Lower lobe of right lung (tissue), 2 donors: ENCODE measurements at regions not wholly inside any gene's neighbourhood (a gene's known extent, or its start where the extent isn't known, plus 50 kb on each side); places are given as distances from the start of the nearest gene placed in this dataset.

Experiments
- ATAC-seq, 2 donors: fragments of 200-7000 bp; cut with Tn5 transposase; one replicate each; pipeline ENCODE4 v1.9.1; 2020 to 2022; ENCODE audit warnings: mild to moderate bottlenecking in 2 of 2, moderate library complexity in 2 of 2
- DNase-seq: peaks from one replicate; pipeline ENCODE4 v3.0.0-alpha.2; 2020
- H3K27ac ChIP-seq: fragments of 200-600 bp; one replicate; pipeline ENCODE4 v1.8.0; 2022
- H3K27me3 ChIP-seq: fragments of 200-600 bp; one replicate; pipeline ENCODE4 v1.8.0; 2022; ENCODE audit warnings: low read depth
- H3K36me3 ChIP-seq: fragments of 200-600 bp; one replicate; pipeline ENCODE4 v1.8.0; 2022; ENCODE audit warnings: mild to moderate bottlenecking
- H3K4me1 ChIP-seq: fragments of 200-600 bp; one replicate; pipeline ENCODE4 v1.8.0; 2022
- H3K4me3 ChIP-seq: fragments of 200-600 bp; one replicate; pipeline ENCODE4 v1.8.0; 2022; ENCODE audit warnings: mild to moderate bottlenecking
- H3K9me3 ChIP-seq: fragments of 200-600 bp; one replicate; pipeline ENCODE4 v1.8.0; 2022
- CTCF ChIP-seq: fragments of 200-600 bp; IDR thresholded peaks from one replicate; pipeline ENCODE4 v1.8.0; 2022; ENCODE audit warnings: antibody characterized with exemption, mild to moderate bottlenecking
- intact Hi-C: fragments of 100-400 bp; cut with DNase I; formaldehyde crosslinking; loops from one replicate; pipeline ENCODE4 v1.11.0; 2022
- donor health status: DM: no; HTN: yes; CAD: no; lungs with severe emphysema.

GRCh38 chr2:198254536-198255090, 450.2 kb downstream of the PLCL1 start:
- TF ChIP-seq CTCF = no peak
- Histone ChIP-seq H3K36me3 (no peaks in the 10 kb centered on the region), H3K27ac (no peak overlapping the region), H3K27me3 (peaks cover 3% of the 10 kb centered on the region), H3K9me3 (no peaks in the 10 kb centered on the region), H3K4me1 (no peaks in the 10 kb centered on the region), H3K4me3 (no peak overlapping the region)
- DNase-seq (no peak), ATAC-seq (no peak)
- intact Hi-C loops = no loop called here

- Histone ChIP-seq H3K27me3 (peaks cover 3% of the 10 kb centered on the region), H3K36me3 (no peaks in the 10 kb centered on the region), H3K4me1 (no peaks in the 10 kb centered on the region), H3K9me3 (no peaks in the 10 kb centered on the region), H3K27ac (no peak overlapping the region), H3K4me3 (no peak overlapping the region)
- ATAC-seq = no peak
- intact Hi-C loops = no loop called here
- no peak for TF ChIP-seq CTCF
- DNase-seq = no peak
These were observed 449.6 kb downstream of the PLCL1 start for GRCh38 chr2:198253995-198254394.

- Histone ChIP-seq H3K9me3 (no peaks in the 10 kb centered on the region), H3K27ac (no peak overlapping the region), H3K4me3 (no peak overlapping the region), H3K27me3 (peaks cover 3% of the 10 kb centered on the region), H3K4me1 (no peaks in the 10 kb centered on the region), H3K36me3 (no peaks in the 10 kb centered on the region)
- TF ChIP-seq CTCF = no peak
- intact Hi-C loops = no loop called here
- DNase-seq (no peak), ATAC-seq (no peak)
These were observed 448.1 kb downstream of the PLCL1 start for GRCh38 chr2:198252472-198252871.

GRCh38 chr2:198242093-198242492, 437.7 kb downstream of the PLCL1 start:
- Histone ChIP-seq H3K27ac (no peak overlapping the region), H3K9me3 (no peaks in the 10 kb centered on the region), H3K27me3 (no peaks in the 10 kb centered on the region), H3K4me1 (no peaks in the 10 kb centered on the region), H3K36me3 (no peaks in the 10 kb centered on the region), H3K4me3 (no peak overlapping the region)
- DNase-seq = no peak
- intact Hi-C loops = no loop called here
- ATAC-seq = no peak
- TF ChIP-seq CTCF = no peak

GRCh38 chr2:198238429-198238828, 434.0 kb downstream of the PLCL1 start:
- no peak overlapping the region for H3K27ac ChIP-seq
- no peaks in the 10 kb centered on the region for H3K27me3 ChIP-seq
- H3K36me3 ChIP-seq = no peaks in the 10 kb centered on the region
- intact Hi-C loops = no loop called here
- H3K4me1 ChIP-seq = no peaks in the 10 kb centered on the region
- no peaks in the 10 kb centered on the region for H3K9me3 ChIP-seq
- no peak for TF ChIP-seq CTCF
- ATAC-seq (no peak), DNase-seq (no peak)
- H3K4me3 ChIP-seq = no peak overlapping the region

- DNase-seq (no peak), ATAC-seq (no peak)
- H3K27me3 ChIP-seq = no peaks in the 10 kb centered on the region
- H3K4me3 ChIP-seq = no peak overlapping the region
- TF ChIP-seq CTCF = no peak
- H3K27ac ChIP-seq = no peak overlapping the region
- H3K4me1 ChIP-seq = no peaks in the 10 kb centered on the region
- H3K36me3 ChIP-seq = no peaks in the 10 kb centered on the region
- H3K9me3 ChIP-seq = no peaks in the 10 kb centered on the region
- intact Hi-C loops = no loop called here
These were observed 431.9 kb downstream of the PLCL1 start for GRCh38 chr2:198236338-198236737.
